Medulla oblongata (tissue), 1 donor: ENCODE measurements at regions not wholly inside any gene's neighbourhood (a gene's known extent, or its start where the extent isn't known, plus 50 kb on each side); places are given as distances from the start of the nearest gene placed in this dataset.
A peak's percentile ranks its signal among the peaks of the same experiment; 100 is the strongest.
"Not testable (repeated sequence)": the region's sequence is repeated elsewhere in the genome, so short reads cannot be mapped to it uniquely, and the experiment has no call there.

ENCODE experiments used
- DNase-seq: peaks from one replicate; pipeline ENCODE4 v3.0.0-alpha.2; 2015; ENCODE audit errors: extremely low spot score

DNA sequence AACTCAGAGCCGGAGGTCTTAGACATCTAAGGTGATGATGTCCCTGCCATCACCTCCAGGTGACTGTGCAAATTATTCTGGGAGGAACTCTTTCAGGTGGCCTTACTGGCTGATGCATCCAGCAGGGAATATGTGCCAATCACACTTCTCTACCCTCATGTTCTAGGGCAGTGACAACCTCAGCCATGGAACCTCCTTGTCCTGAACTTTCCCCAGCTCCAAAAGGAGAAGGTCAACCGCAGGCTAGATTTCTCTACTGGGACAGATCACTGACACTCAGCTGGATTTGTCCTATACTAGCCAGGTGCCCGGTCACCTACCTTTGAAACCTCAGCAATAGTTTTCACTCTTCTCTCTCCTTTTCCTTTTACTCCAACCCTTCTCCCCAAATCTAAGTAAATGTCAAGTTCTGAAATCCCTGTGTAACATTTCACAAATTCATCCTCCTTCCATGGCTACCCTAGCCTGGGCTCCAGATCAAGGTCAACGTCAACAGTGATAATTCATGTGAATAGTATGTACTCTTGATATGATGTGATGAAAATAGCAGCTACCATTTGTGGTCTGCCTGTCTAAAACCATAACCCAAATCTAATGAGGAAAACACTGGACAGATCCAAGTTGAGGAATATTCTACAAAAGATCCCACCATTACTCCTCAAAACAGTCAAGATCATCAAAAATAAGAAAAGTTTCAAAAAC lies 115.0 kb upstream of the EGLN3 start:
- no peak for DNase-seq

DNA sequence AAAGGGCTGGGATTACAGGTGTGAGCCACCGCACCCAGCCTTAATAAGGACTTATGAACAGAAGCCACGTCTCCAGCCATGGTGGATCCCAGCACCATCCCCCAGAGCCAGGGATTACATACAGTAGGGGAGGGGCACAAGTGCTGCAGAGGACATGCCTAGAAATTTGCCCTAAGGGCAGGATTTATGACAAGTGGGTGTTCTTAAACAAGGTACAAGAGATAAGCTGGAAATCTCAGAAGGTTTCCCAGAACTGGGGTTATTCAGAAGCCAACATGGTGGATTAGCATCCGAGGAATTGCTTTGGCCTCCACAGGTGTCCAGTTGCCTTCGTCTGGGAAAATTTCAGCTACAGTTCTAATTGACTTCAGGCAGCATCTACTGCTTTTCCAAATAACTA lies 114.4 kb upstream of the EGLN3 start:
- DNase-seq = no peak

DNA sequence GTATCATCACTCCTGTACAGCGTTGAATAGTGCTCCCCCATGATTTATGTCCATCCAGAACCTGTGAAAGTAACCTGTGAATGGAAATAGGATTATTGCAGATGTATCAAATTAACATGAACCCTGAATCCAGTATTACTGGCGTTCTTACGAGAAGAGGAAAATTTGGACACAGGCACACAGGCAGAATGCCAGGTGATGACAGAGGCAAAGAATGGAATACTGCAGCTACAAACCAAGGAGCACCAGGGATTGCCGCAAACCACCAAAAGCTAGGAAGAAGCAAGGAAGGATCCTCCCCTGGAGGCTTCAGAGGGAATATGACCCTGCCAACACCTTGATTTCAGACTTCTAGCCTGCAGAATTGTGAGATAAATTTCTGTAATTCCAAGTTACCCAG lies 113.5 kb upstream of the EGLN3 start:
- DNase-seq = no peak

DNA sequence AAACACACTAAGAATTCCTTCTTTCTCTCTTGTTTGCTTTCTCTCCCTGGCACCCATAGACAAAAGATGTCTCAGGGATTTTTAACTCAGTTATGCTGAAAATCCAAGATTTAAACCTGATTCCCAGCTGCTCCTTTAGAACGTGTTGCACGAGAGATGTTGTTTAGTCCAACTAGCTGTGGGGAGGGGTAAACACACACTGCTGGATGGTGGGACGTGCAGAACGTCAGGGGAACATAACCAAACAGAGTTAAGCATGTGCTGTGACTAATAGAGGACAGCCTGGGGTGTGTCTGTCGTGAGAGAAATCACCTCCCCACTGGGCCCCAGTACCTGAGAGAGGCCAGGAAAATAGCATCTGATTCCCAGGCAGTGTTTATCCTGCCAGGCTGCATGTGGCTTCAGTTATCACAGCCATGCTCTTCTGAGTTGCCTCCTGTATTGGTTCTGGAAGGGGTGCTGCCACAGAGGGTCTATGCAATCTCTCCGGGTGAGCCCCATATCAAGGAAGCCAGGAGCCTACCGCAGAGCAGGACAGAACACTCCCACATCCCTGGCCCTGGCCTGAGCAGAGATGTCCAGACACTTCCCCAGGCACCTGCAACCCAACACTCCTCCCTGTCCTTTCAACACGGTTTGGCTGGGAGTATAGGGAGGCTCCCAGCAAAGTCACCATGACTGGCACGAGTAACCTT lies 112.7 kb upstream of the EGLN3 start:
- no peak for DNase-seq

DNA sequence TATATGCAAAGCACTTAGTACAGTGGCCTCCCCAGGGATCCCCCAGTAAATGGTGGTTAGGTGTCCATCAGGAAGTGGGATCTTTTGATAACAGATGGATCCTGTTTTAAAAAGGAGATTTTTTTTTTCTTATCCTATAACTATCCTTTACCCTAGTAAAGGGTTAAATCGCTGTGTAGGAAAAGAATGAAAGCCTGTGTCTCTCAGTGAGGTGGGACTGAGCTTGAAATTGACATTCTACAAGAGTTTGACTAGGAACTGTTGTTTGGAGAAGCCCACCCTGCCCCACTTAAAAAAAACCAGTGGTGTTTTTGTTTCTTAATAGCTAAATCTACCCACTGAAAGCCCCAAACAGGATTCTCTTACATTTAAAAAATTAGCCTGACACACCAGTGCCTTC lies 112.2 kb upstream of the EGLN3 start:
- DNase-seq = no peak

DNA sequence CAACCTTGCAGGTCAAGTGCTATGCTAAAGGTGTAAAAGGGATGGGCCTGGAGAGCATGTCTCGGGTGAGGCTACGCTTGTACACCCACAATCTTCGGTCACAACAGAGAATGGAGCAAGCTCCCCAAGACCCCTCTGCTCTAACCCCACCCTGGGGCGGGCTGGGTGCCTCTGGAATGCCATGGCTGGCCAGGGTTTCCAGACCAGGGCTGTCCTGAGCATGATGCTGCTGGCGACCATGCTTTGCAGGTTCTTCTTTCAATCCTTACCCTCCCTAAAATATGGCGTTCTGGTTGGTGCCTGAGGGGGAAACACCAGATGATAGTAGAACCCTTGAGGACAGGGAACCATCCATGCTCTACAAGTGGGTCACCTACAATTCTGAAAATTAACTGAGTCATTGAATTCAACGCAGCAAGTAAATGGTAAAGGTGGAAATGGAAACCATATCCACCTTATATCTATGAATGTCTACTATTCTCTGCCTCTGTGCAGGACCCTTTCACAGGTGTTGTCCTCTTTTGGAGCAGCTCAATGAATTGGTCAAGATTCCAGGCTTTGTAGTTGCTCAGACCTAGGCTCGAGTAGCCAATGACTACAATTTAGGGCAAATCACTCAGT lies 111.6 kb upstream of the EGLN3 start:
- DNase-seq = no peak

DNA sequence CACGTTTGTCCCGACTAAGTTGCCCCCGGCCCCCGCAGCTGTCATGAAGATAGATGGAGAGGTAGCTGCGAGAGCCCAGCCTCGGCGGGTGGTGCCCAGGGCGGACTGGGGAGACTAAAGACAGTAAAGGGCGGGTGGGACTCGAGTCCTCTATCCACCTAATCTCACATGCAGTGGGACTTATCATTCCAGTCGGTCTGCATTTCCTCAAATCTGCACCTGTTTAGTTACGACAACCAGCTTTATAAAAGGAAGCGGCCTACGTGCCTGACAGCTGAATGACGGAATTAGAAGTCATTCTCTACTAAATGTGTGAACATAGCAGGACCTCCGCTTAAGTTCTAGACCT lies 109.8 kb upstream of the EGLN3 start:
- no peak for DNase-seq

DNA sequence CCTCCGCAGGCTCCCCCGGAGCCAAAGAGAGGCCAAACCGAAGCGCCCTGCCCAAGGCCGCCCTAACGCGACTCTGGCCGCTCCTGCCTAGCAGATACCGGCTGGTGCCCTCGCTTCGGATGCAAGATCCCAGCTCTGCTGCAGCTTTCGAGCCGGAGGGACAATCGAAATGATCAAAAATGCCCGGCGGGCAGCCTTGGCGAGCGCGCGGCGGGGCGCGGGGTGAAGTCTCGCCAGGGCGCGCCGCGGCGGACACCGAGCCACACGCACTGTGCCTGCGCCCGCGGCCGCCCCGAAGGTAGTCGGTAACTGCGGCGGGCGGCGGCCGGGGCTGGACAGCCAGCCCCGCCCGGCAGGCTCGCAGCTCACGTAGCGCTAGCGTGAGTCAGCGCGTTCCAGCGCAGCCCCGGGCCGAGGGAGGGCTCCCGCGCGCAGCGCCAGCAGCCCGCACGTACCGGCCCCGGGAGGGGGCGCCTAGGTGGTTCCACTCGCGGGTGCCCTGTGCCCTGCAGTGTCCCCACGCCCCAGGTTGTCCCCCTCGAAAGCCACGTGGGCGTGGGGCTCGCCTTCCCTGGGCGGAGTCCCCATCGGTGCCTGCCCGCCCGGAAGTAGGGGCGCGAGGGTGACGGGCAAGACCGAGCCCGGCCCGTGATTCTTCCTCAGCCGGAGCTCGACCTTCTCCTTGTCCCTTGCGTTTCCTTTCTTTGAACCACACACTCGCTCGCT lies 109.2 kb upstream of the EGLN3 start:
- DNase-seq = peak; percentile 68

DNA sequence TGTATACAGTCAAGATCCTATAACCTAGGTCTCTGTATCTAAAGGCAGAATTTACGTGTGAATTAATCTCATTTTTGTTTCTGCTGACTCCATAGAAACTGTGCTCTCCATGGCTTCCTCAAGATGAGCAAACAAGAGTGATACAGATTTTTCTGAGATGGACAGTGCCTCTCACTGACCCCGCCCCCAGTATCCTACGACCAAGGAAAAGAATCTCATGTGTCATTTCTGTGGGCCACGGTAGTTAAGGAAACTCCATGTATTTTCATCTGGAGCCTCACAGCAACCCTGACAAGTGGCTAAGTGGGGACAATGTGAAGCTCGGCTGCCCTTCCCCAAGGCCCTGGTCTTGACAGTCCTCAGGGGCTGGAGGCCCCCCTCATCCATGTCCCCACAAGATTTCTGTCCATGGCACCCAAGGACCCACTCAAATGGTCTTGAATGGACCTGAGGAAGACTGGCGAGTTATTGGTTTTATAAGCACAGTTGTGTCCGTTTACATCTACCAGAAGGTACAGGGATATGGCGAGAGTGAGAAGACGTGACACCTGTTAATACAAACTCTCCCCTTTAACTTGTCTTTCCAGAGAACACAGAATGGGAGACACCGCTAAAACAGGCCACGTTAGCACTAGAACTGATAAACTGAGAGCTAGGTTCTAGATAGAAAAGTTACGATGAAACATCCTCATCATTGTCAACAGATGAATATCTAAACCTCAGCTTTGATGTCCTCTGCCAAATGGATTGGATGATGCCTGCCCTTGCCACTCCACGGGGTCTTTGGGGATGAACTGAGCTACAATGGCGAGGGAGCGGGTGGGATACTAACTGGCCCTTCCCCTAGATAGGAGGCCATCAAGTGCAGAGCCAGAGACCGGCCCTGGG lies 108.4 kb upstream of the EGLN3 start:
- no peak for DNase-seq

DNA sequence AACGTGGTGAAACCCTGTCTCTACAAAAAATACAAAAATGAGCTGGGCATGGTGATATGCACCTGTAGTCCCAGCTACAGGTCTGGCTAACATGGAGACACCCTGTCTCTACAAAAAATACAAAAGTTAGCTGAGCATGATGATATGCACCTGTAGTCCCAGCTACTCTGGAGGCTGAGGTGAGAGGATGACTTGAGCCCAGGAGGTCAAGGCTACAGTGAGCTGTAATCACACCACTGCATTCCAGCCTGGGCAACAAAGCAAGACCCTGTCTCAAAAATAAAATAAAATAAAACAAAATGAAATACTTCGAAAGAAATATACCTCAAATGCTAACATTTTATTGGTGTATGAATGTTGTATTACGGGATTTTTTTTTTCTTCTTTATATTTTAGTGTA lies 107.6 kb upstream of the EGLN3 start:
- DNase-seq = no peak

DNA sequence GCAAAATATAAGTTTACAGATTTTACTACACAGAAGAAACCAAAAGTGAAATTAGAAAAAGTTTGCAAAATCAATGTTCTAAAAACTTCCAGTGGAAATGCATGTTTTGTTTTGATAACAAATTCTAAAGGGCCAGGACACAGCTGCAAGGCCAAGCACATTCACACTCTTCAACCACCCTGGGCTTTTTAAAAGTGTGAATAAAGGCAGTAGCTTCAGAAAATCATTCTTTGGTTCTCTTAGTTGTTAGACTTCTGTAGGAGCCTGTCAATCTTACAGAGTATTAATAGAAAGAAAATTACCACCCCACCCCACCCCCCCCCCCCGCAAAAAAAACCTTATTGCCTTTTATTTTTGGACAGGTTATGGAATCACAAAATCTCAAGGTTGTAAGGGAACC lies 105.2 kb upstream of the EGLN3 start:
- no peak for DNase-seq

DNA sequence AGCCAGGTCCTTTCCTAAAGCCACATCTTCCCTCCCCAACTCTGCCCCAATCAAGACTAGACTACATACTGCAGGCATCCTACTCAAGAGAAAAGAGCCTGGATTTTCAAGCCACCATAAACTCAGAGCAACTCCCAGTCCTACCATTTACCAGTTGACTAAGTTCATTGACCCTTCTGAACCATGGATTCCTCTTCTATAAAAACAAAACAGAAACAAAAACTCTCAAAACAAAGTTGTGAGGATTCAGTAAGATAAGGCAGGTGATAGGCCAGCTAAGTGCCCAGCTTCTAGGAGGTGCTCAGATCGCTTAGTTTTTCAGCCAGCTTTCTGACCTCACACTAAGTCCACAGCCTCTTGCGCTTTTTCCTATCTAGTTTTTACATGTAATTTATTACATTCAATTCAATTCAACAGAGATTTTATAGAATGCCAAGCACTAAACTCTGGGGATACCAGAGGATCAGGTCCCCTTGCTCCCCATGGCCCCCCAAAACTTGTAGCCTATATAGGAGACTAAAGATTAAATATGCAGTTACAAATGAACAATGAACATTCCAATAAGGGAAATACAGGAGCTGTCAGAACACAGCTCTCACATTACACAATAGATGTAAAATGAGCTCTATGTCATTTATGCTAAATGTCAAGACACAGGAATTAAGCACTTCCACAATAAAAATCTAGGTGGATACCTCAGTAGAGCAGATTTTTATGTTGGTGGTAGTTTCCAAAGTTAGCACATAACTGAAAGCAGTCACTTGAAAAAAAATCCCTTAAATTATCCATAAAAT lies 104.5 kb upstream of the EGLN3 start:
- DNase-seq = no peak

DNA sequence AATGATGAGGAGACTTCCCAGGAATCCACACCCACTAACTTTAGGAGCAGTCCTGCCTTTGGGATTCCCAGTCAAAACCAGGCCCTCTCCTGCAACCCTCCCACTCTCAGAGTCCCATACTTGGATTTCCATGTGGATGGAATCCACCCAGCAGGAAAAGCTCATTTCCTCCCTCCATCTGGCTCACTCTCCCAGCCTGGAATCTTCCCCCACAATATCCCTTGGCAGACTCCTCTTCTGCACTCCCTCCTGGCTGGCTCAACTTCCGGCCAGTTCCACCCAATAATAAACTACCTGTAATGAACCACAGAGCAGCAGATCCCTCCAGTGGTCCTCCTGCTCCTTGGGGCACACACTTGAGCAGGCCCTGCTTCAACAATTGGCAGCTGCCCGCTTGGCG lies 102.8 kb upstream of the EGLN3 start:
- DNase-seq = no peak

DNA sequence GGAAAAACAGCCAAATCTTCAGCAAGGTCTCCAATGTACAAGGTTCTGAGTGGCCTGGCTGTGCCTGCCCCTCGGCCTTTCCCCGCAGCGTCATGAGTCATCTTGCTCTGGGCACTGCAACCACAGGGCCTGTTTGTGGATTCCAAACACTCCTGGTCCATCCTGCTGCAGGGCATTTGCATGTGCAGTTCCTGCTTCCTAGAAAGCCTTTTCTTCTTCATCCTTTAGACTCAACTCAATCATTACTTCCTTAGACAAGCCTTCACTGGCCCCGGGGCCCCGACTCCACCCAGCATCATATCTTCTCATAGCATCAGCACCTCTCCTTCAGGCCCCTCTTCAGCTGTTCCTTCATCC lies 101.8 kb upstream of the EGLN3 start:
- no peak for DNase-seq

DNA sequence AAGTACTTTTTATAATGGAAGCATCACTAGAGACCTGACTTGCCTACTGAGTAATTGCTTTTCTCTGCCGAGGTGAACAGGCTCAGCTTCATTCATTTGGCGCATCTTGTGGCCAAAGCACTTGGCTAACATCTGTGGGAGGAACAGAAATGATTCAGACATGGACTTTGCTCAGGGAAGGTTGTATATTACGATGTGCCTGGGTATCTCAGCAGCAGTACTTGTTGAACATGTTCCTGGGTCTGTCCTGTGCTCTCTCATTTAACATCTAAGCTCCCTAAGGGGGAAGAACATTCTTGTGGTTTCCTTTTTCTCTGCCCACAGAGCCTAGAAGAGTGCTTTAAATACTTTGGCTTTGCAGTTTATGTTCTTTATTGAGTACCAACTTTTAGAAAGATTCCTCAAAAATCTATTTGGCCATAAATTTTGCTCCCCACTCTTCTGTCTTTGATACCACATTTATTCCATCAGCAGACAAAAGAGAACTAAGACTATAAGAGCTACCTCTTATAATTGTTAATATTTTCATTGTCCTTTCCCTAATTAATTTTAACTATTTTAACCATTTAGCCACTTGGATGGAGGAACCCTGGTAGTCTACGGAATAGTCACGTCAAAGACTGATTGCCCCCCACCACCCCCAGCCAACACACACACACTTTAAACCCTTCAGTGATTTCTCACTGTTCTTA lies 101.2 kb upstream of the EGLN3 start:
- DNase-seq = no peak

DNA sequence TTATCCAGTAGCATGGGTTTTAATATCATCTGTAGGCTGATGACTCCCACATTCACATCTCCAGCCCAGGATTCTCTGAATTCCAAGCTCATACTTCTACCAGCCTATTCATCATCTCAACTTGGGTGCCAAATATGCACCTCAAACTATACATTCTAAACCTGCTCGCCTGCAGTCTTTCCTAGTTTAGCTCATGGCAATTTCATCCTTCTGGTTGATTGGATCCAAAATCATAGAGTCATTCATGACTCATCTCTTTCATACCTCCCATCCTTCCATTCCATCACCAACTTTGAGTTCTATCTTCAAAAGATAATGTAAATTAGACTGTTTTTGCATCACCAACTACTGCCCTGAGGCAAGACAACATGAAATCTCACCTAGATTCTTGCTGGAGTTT lies 99.7 kb upstream of the EGLN3 start:
- no peak for DNase-seq

DNA sequence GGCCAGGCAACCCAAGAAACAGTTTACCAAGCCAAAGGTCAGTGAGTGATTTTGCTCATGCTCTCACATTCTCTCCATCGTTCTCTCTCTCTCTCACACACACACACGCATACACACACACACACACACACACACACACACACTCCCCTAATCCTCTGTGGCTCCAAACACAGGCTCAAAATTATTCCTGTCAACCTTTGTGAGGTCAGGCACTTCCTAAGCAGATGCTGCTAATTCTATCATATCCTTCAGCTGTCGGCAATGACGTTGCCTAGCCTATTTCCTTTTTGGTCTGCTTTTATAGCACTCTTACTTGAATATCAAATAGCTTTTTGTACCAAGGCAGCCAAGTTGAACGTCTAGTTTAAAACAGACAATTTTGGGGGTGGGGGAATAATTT lies 98.9 kb upstream of the EGLN3 start:
- DNase-seq = no peak

DNA sequence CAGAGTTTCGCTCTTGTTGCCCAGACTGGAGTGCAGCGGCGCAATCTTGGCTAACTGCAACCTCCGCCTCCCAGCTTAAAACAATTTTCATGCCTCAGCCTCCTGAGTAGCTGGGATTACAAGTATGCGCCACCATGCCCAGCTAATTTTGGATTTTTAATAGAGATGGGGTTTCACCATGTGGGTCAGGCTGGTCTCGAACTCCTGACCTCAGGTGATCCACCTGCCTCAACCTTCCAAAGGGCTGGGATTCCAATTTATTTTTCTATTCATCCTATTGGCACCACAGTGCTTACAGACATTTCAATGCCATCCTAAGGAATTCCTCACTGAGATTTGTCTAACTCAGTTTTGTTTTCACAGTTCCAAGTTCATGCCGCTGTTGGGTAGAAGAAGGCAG lies 98.3 kb upstream of the EGLN3 start:
- not testable (repeated sequence) for DNase-seq

DNA sequence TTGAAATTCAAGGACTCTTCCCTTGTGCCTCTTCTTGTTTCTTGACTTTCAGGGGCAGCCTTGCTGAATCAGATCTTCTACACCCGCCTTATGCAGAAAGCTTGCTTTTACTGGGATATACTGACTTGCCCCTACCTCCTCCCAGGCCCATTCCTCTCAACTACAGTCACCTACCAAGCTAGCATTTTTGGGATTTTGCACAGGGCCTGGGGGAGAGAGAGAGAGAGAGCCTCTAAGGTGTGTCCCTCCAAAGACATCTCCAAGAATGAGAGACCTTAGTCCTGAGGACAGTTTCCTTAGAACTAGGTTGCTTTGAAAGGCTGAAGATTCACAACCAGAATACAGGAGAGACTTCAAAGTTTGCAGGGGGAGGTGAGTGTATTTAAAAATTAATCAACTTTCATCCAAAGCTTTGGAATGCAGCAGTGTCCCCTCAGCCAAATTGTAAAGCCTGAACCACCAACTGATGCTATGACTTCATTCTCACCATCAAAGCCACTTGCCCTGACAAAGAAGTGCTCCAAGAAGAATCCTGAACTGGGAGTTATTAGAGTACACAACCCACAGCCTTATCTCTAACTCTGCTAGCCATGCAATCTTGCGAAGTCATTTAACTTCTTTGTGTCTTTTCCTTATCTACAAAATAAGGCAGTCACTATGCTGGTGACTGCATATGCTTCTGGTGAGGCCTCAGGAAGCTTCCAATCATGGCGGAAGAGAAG lies 96.1 kb upstream of the EGLN3 start:
- no peak for DNase-seq
